Common myeloid progenitor, CD34-positive (primary cell): ENCODE measurements at regions not wholly inside any gene's neighbourhood (a gene's known extent, or its start where the extent isn't known, plus 50 kb on each side); places are given as distances from the start of the nearest gene placed in this dataset.

Experiments used
- CTCF ChIA-PET: fragments of 350-600 bp; sonication (Branson Sonifier 250); formaldehyde crosslinking; loops from one replicate; lab custom pipeline; 2021; ENCODE audit warnings: antibody characterized with exemption; lab: Charles Lee
- POLR2A ChIA-PET: fragments of 350-600 bp; sonication (Branson Sonifier 250); formaldehyde crosslinking; loops from one replicate; lab custom pipeline; 2021; ENCODE audit warnings: antibody characterized with exemption; lab: Charles Lee
- DNase-seq, 3 donors: peaks; one replicate each; pipeline versions ENCODE4 v3.0.0 to v3.0.0-alpha.2; 2013
- H3K27ac ChIP-seq, 2 experiments: 1 replicate in 1 of 2; 2 replicates in 1 of 2; pipeline ENCODE4 v1.7.0; 2013; ENCODE audit warnings: inconsistent platforms in 2 of 2, low read length in 2 of 2, mild to moderate bottlenecking in 2 of 2, low read depth in 1 of 2, moderate library complexity in 1 of 2; ENCODE audit not compliant: severe bottlenecking in 2 of 2, insufficient read depth in 1 of 2, poor library complexity in 1 of 2
- H3K27me3 ChIP-seq, 5 experiments: replicated peaks in 2 of 5; 1 replicate in 3 of 5; 2 replicates in 2 of 5; pipeline versions ENCODE4 v1.6.1 to v1.7.0; 2013; ENCODE audit warnings: low read length in 4 of 5, mild to moderate bottlenecking in 2 of 5, moderate library complexity in 2 of 5, inconsistent platforms in 1 of 5; ENCODE audit not compliant: insufficient read depth in 5 of 5, control insufficient read depth in 4 of 5
- H3K36me3 ChIP-seq, 4 experiments: 1 replicate in 2 of 4; 2 replicates in 2 of 4; pipeline versions ENCODE4 v1.6.1 to v1.7.0; 2013; ENCODE audit warnings: low read length in 3 of 4, control low read depth in 1 of 4, mild to moderate bottlenecking in 1 of 4; ENCODE audit not compliant: control insufficient read depth in 4 of 4, insufficient read depth in 4 of 4
- H3K4me1 ChIP-seq, 4 experiments: 1 replicate in 3 of 4; 2 replicates in 1 of 4; pipeline versions ENCODE4 v1.6.1 to v1.7.1; 2013; ENCODE audit warnings: low read length in 3 of 4, mild to moderate bottlenecking in 3 of 4, control low read depth in 1 of 4, inconsistent platforms in 1 of 4, moderate library complexity in 1 of 4; ENCODE audit not compliant: control insufficient read depth in 4 of 4, insufficient read depth in 4 of 4; ENCODE audit errors: control extremely low read depth in 1 of 4
- H3K4me3 ChIP-seq, 7 experiments: 1 replicate in 4 of 7; 2 replicates in 3 of 7; pipeline versions ENCODE4 v1.5.1 to v1.7.0; 2013; ENCODE audit warnings: mild to moderate bottlenecking in 7 of 7, low read length in 6 of 7, moderate library complexity in 6 of 7, inconsistent platforms in 2 of 7, low read depth in 2 of 7, control low read depth in 1 of 7; ENCODE audit not compliant: insufficient read depth in 4 of 7, control insufficient read depth in 1 of 7; ENCODE audit errors: extremely low read depth in 1 of 7
- H3K9me3 ChIP-seq, 5 experiments: 1 replicate in 4 of 5; 2 replicates in 1 of 5; pipeline versions ENCODE4 v1.6.1 to v1.7.1; 2013; ENCODE audit warnings: low read length in 4 of 5, mild to moderate bottlenecking in 2 of 5, inconsistent platforms in 1 of 5, low read depth in 1 of 5, moderate library complexity in 1 of 5; ENCODE audit not compliant: control insufficient read depth in 4 of 5, insufficient read depth in 2 of 5; ENCODE audit errors: control extremely low read depth in 1 of 5
- WGBS: methylation state at CpG from one replicate; pipeline ENCODE4 v1.1.5; 2013; ENCODE audit not compliant: insufficient coverage; 5-methylcytosine and 5-hydroxymethylcytosine counted together

DNA sequence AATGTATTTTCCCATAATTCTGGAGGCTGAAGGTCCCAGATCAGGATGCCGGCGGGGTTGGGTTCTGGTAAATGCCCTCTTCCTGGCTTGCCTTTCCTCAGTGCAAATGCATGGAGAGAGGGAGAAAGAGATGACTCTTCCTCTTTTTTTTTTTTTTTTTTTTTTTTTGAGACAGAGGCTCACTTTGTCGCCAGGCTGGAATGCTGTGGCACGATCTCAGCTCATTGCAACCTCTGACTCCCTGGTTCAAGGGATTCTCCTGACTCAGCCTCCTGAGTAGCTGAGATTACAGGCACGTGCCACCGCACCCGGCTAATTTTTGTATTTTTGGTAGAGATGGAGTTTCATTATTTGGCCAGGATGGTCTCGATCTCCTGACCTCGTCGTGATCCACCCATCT is 300.0 kb upstream of the TAS2R1 start:
- H3K4me3 ChIP-seq: no peak overlapping the region
- no peaks in the 10 kb centered on the region for H3K4me1 ChIP-seq
- H3K27me3 ChIP-seq: no peaks in the 10 kb centered on the region
- no peaks in the 10 kb centered on the region for H3K36me3 ChIP-seq
- no peak overlapping the region for H3K27ac ChIP-seq
- CTCF ChIA-PET: no interaction called here
- peaks cover 0 to 2% (median 0%) of the 10 kb centered on the region in 5 experiments for H3K9me3 ChIP-seq
- DNase-seq: no peak
- POLR2A ChIA-PET: no interaction called here
- 88% methylated on average over 5 of the region's 10 CpGs for WGBS

DNA sequence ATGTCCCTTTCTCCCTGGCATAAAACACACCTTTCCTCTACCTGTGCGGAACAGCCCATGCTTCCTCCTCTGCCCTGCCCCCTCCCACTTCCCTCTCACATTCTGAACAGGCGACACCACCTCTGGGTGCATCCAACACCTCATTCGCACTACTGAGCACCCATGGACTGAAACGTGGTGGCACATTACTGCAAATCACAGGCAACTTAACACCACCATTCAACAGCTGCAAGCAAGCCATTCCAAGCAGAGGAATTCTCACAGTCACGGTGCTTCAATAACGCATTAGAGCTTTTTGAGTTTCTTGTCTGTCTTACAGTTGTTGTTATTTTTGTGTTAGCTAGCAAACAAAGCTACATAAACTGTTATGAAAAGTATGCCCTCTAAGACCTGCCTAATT is 298.2 kb upstream of the TAS2R1 start:
- no peak for DNase-seq
- WGBS: 38% methylated on average over 3 of the region's 6 CpGs

DNA sequence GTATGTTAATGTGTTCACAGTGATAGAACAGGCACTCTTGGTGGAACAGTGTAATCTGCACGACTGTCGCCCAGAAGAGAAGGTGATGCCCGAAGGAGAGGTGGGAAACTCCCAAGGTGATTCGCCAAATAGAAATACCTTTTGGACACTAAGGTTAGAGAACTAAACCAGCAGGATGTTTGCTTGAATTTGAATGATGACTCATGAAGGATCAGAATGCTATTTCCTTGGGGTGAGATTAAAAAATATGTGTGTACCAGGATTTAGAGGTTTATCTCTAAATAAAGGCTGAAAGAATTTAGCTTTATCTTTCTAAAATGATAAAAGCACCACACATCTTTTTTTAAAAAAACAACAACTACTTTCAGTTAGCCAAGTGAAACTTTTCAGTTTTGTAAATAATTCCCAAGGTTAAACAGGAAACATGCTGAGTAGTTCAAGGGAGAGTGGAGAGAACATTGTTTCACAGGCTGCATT is 297.4 kb upstream of the TAS2R1 start:
- Histone ChIP-seq H3K9me3 (peaks cover 0 to 3% (median 0%) of the 10 kb centered on the region in 5 experiments), H3K4me1 (no peaks in the 10 kb centered on the region), H3K27ac (no peak overlapping the region), H3K27me3 (no peaks in the 10 kb centered on the region), H3K36me3 (no peaks in the 10 kb centered on the region), H3K4me3 (no peak overlapping the region)
- 88% methylated on average over 4 of the region's 4 CpGs for WGBS
- ChIA-PET POLR2A (no interaction called here), CTCF (no interaction called here)
- no peak for DNase-seq

More for the DNA sequence above, 298.2 kb upstream of the TAS2R1 start:
- no peaks in the 10 kb centered on the region for H3K27me3 ChIP-seq
- H3K4me3 ChIP-seq: no peak overlapping the region
- POLR2A ChIA-PET: no interaction called here
- no peaks in the 10 kb centered on the region for H3K4me1 ChIP-seq
- no peak overlapping the region for H3K27ac ChIP-seq
- H3K9me3 ChIP-seq: peaks cover 0 to under 1% (median 0%) of the 10 kb centered on the region in 5 experiments
- H3K36me3 ChIP-seq: no peaks in the 10 kb centered on the region
- CTCF ChIA-PET: no interaction called here

DNA sequence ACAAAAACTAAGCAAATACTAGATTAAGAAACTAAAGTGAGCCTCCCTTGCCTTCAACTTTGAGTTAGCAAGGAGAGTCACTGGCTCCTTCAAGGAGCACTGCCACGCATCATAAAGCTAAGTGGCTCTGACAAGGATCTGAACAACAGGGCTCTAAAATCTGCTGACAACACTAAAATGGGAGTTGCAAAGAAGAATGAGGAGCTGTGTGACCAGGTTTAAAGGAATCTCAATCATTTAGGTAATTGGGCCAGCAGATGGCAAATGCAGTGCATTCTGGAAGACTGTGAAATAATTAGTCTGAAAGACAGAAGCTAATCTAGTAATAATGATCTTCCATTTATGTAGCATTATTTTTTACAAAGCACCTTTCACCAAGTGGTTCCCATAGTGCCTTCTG is 297.0 kb upstream of the TAS2R1 start:
- 63% methylated on average over 1 of the region's 1 CpG for WGBS
- H3K9me3 ChIP-seq: peaks cover 0 to 3% (median 0%) of the 10 kb centered on the region in 5 experiments
- POLR2A ChIA-PET: no interaction called here
- CTCF ChIA-PET: no interaction called here
- H3K4me1 ChIP-seq: no peaks in the 10 kb centered on the region
- no peak overlapping the region for H3K4me3 ChIP-seq
- H3K27ac ChIP-seq: no peak overlapping the region
- DNase-seq: no peak
- H3K36me3 ChIP-seq: no peaks in the 10 kb centered on the region
- H3K27me3 ChIP-seq: no peaks in the 10 kb centered on the region

DNA sequence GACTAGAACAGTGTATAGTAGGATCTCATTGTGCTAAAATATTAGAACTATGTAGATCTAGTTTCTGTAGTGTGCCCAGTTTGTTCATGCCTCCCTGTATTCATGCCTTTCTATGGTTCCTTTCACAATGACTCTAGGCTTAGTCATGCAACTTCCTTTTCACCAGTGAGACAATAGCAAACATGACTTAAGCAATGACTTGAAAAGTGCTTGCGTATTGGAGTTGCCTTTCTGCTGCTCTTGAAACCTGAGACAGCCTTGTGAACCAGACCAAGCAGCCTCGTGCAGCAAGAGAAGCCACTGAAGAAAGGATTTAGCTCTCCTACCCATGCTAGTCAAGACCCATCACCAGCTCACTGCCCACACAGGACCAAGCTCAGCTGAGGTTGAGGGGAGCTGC is 294.5 kb upstream of the TAS2R1 start:
- CTCF ChIA-PET: no interaction called here
- no peaks in the 10 kb centered on the region for H3K4me1 ChIP-seq
- no peak overlapping the region for H3K27ac ChIP-seq
- WGBS: 28% methylated on average over 2 of the region's 2 CpGs
- no peaks in the 10 kb centered on the region for H3K36me3 ChIP-seq
- POLR2A ChIA-PET: no interaction called here
- no peaks in the 10 kb centered on the region for H3K27me3 ChIP-seq
- DNase-seq: no peak
- H3K4me3 ChIP-seq: no peak overlapping the region
- H3K9me3 ChIP-seq: peaks cover 0 to 3% (median 0%) of the 10 kb centered on the region in 5 experiments

DNA sequence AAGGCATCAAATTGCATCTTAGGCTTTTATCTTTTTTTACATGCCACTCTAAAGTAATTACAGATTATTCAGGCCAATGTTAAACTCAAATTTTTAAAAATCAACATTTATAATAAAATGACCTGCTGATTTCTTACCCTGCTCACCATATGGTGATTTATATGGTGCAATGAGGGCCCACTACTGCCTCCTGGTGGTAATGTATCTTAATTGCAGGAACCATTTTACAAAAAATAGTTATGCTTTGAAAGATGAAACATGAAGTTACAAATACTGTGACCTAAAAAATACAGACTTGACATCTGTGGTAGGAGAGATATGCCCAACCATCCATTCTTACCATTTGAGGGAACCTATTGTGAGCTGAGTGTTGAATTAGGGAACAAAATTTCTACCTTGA is 292.6 kb upstream of the TAS2R1 start:
- H3K9me3 ChIP-seq: peaks cover 0 to 3% (median 0%) of the 10 kb centered on the region in 5 experiments
- no peak overlapping the region for H3K4me3 ChIP-seq
- H3K36me3 ChIP-seq: no peaks in the 10 kb centered on the region
- ChIA-PET POLR2A (no interaction called here), CTCF (no interaction called here)
- no peaks in the 10 kb centered on the region for H3K27me3 ChIP-seq
- H3K27ac ChIP-seq: no peak overlapping the region
- no peak for DNase-seq
- H3K4me1 ChIP-seq: no peaks in the 10 kb centered on the region

DNA sequence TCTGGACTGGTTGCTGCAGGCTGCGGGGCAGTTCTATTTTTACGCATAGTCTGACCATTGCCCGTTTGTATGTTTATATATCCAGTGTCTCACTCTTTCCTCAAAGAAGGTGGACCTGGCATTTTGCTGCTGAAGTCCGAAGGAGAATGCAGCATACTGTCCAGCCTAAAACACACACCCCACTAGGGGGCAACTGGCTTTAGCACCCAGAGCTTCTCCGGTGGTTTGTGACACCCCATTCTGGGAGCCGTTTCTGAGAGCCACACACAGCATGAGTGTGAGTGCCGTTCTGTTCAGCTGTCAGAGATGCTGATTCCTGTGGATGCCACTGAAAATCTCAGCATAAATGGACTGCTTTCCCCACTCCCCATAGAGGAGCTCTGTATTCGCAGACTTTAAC is 290.5 kb upstream of the TAS2R1 start:
- Histone ChIP-seq H3K4me1 (no peaks in the 10 kb centered on the region), H3K4me3 (no peak overlapping the region), H3K36me3 (no peaks in the 10 kb centered on the region), H3K27ac (no peak overlapping the region), H3K27me3 (no peaks in the 10 kb centered on the region), H3K9me3 (peaks cover 0 to 3% (median 0%) of the 10 kb centered on the region in 5 experiments)
- CTCF ChIA-PET: no interaction called here
- WGBS: 85% methylated on average over 8 of the region's 8 CpGs
- POLR2A ChIA-PET: no interaction called here
- no peak for DNase-seq
